Gastrocnemius medialis (tissue), 4 donors: ENCODE measurements at regions not wholly inside any gene's neighbourhood (a gene's known extent, or its start where the extent isn't known, plus 50 kb on each side); places are given as distances from the start of the nearest gene placed in this dataset.

ENCODE experiments used
- POLR2A ChIP-seq, 2 donors: fragments of 450-650 bp; IDR thresholded peaks; one replicate each; pipeline ENCODE4 v1.6.1; 2017; ENCODE audit warnings: antibody characterized with exemption in 2 of 2, mild to moderate bottlenecking in 2 of 2, moderate library complexity in 2 of 2
- TF ChIP-seq, protein P1 (sequence below), 5 experiments: fragments of 450-650 bp in 3 of 5; fragments of 200-600 bp in 2 of 5; sonication (generic) in 2 of 5; IDR thresholded peaks in 4 of 5; conservative IDR thresholded peaks in 1 of 5; 1 replicate in 4 of 5; 2 replicates in 1 of 5; pipeline ENCODE4 v1.5.1; 2016 to 2019; ENCODE audit warnings: antibody characterized with exemption in 5 of 5, mild to moderate bottlenecking in 3 of 5, moderate library complexity in 3 of 5

DNA sequence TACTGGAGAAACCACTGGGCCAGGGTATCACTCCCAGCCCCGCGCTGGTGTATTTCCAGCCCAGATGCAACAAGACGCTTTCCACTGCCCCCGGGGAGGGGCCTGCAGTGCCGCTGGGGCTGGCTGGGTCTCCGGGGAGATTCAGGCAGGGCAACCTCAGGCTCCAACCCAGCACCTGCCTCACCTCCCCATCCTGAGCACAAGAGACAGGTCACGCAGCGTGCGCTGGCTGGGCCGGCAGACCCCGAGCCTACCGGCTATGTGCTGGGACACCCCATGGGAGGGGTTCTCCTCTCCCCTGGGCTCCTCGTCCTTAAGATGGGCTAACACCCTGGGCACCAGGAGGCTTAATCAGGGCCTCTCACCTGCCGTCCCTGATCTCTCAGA lies 80.9 kb downstream of the RFLNA start:
- TF ChIP-seq, protein P1, sequence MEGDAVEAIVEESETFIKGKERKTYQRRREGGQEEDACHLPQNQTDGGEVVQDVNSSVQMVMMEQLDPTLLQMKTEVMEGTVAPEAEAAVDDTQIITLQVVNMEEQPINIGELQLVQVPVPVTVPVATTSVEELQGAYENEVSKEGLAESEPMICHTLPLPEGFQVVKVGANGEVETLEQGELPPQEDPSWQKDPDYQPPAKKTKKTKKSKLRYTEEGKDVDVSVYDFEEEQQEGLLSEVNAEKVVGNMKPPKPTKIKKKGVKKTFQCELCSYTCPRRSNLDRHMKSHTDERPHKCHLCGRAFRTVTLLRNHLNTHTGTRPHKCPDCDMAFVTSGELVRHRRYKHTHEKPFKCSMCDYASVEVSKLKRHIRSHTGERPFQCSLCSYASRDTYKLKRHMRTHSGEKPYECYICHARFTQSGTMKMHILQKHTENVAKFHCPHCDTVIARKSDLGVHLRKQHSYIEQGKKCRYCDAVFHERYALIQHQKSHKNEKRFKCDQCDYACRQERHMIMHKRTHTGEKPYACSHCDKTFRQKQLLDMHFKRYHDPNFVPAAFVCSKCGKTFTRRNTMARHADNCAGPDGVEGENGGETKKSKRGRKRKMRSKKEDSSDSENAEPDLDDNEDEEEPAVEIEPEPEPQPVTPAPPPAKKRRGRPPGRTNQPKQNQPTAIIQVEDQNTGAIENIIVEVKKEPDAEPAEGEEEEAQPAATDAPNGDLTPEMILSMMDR (IDR thresholded peaks at IDR 0.05 in 4 of 5, conservative IDR thresholded peaks at IDR 0.05 in 1 of 5) = no peak
- no peak for TF ChIP-seq POLR2A (IDR thresholded peaks at IDR 0.05)
